ENCODE measurements at regions not wholly inside any gene's neighbourhood (a gene's known extent, or its start where the extent isn't known, plus 50 kb on each side); places are given as distances from the start of the nearest gene placed in this dataset.

GRCh38 chr17:36878216-36878615, 59.1 kb upstream of the LHX1 start:
- TF ChIP-seq, protein P1, sequence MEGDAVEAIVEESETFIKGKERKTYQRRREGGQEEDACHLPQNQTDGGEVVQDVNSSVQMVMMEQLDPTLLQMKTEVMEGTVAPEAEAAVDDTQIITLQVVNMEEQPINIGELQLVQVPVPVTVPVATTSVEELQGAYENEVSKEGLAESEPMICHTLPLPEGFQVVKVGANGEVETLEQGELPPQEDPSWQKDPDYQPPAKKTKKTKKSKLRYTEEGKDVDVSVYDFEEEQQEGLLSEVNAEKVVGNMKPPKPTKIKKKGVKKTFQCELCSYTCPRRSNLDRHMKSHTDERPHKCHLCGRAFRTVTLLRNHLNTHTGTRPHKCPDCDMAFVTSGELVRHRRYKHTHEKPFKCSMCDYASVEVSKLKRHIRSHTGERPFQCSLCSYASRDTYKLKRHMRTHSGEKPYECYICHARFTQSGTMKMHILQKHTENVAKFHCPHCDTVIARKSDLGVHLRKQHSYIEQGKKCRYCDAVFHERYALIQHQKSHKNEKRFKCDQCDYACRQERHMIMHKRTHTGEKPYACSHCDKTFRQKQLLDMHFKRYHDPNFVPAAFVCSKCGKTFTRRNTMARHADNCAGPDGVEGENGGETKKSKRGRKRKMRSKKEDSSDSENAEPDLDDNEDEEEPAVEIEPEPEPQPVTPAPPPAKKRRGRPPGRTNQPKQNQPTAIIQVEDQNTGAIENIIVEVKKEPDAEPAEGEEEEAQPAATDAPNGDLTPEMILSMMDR (IDR thresholded peaks at IDR 0.05), result no peak
- no peak for TF ChIP-seq ZFX (IDR thresholded peaks at IDR 0.05; ENCODE audit: borderline replicate concordance)
- no peak overlapping the region for H3K27ac ChIP-seq

DNA sequence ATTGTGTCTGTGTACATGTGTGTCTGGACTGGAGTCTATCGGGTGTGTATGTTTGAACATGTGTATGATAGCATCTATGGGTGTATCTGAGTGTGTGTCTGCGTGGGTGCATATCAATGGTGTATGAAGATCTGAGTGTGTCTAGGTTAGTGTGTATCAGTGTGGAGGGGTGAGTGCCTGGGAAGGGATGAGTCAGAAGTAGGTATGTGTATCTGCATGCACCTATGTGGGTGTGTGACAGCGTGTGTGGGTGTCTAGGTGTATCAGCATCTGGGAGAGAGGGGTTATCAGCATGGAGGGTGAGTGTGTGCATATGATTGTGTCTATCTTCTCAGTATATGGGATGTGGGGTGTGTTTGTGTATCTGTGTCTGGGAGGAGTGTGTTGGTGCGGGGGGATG, 58.2 kb upstream of the LHX1 start:
- no peak for TF ChIP-seq ZFX (IDR thresholded peaks at IDR 0.05; ENCODE audit: borderline replicate concordance)
- TF ChIP-seq, protein P1 (IDR thresholded peaks at IDR 0.05), result no peak
- H3K27ac ChIP-seq, result no peak overlapping the region

DNA sequence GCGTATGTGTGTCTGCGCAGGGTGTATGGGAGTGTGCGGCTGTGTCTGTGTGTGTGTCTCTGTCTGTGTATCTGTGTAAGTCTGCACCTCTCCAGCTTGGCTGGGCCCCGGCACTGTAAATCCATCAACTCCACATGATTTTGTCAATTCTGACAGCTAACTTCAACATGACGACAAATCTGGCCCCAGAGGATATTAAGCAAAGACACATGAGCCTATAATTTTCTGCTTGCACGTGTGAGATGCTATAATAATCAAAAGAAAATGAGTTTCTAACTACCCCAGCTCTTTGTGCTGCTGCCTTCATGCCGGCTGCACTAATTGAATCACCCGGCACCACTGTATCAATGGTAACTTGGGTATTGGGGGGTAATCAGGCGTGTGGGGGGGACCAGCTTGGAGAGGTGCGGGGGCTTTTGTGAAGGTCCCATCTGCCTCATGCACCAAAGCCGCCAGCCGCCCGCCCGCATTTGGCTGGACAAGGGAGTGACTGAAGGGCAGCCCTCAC, 57.6 kb upstream of the LHX1 start:
- TF ChIP-seq ZFX (IDR thresholded peaks at IDR 0.05; ENCODE audit: borderline replicate concordance), result no peak
- TF ChIP-seq, protein P1 (IDR thresholded peaks at IDR 0.05), result no peak
- no peak overlapping the region for H3K27ac ChIP-seq

DNA sequence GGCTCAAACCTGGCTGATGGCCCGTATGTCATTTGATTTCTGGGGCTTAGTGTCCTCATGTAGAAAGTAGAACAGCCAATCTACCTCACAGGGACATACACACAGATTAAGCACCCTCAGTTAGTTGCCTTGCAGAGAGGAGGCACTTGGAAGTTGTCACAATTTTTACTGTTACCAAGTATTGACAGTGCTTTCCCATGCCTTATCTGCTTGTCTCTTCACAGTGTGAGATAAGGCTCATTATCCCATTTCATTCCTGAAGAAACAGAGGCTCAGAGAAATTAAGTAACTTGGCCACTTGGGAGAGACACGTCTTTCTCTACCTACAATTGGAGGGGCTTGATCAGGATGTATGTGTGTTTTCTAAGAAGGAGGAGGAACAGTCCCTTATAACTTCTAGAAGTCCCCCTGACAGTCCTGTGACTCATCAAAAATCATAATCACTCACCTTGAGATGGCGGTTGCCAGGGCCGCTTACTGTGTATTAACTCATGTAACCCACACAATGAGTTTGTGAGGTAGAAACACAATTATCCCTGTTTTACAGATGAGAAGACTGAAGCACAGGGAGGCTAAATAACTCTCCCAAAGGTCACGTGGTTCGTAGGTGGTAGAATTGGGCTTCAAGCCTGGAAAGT, 56.9 kb upstream of the LHX1 start:
- TF ChIP-seq, protein P1 (IDR thresholded peaks at IDR 0.05), result no peak
- no peak for TF ChIP-seq ZFX (IDR thresholded peaks at IDR 0.05; ENCODE audit: borderline replicate concordance)

GRCh38 chr17:36881323-36881722, 56.0 kb upstream of the LHX1 start:
- no peak overlapping the region for H3K27ac ChIP-seq
- TF ChIP-seq, protein P1 (IDR thresholded peaks at IDR 0.05), result no peak
- no peak for TF ChIP-seq ZFX (IDR thresholded peaks at IDR 0.05; ENCODE audit: borderline replicate concordance)

More for the DNA sequence above, 56.9 kb upstream of the LHX1 start:
- no peak overlapping the region for H3K27ac ChIP-seq

- H3K27ac ChIP-seq, result no peak overlapping the region
- TF ChIP-seq ZFX (IDR thresholded peaks at IDR 0.05; ENCODE audit: borderline replicate concordance), result no peak
- TF ChIP-seq, protein P1 (IDR thresholded peaks at IDR 0.05), result no peak
Observed at GRCh38 chr17:36884495-36885152, 52.7 kb upstream of the LHX1 start.

DNA sequence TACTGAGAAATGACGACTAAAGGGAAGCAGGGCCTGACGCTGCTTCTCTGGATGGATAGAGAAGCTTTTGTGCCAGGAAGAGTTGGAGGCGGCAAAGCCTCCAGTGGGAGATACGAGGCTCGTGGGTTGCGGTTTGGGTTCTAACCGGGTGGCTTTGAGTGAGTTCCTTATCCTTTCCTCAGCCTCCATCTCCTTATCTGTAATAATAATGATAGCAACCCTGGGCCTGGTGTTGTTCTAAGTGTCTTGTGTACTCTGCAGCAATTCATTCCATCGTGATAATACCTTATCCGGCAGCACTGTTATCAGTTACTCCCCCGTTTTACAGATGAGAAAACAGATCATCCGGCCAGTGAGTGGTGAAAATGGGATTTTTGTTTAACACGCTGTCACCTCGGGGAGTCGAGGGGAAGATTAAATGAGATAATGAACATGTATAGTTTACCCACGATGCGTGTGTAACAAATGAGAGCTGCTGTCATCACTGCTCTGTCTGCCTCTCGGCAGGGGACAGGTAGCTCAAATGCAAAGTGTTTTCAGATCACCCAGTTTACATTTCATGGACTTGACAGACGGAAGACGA, 52.0 kb upstream of the LHX1 start:
- TF ChIP-seq, protein P1 (IDR thresholded peaks at IDR 0.05), result no peak
- TF ChIP-seq ZFX (IDR thresholded peaks at IDR 0.05; ENCODE audit: borderline replicate concordance), result no peak
- no peak overlapping the region for H3K27ac ChIP-seq
